ENCODE measurements at regions not wholly inside any gene's neighbourhood (a gene's known extent, or its start where the extent isn't known, plus 50 kb on each side); places are given as distances from the start of the nearest gene placed in this dataset.

GRCh38 chr5:174159327-174160114, 114.0 kb downstream of the NSG2 start:
- DNase-seq (ENCODE audit: extremely low read depth, low read depth): peak; percentile 26
- H3K4me3 ChIP-seq (replicated peaks; ENCODE audit: low read depth, low read length): no peak overlapping the region
- TF ChIP-seq CTCF (IDR thresholded peaks at IDR 0.05; ENCODE audit: low read depth, low read length, missing control alignments): no peak

- DNase-seq (ENCODE audit: extremely low read depth, low read depth): no peak
- H3K4me3 ChIP-seq (replicated peaks; ENCODE audit: low read depth, low read length): no peak overlapping the region
- no peak for TF ChIP-seq CTCF (IDR thresholded peaks at IDR 0.05; ENCODE audit: low read depth, low read length, missing control alignments)
Measured at GRCh38 chr5:174165406-174165805, 119.9 kb downstream of the NSG2 start.

GRCh38 chr5:174166231-174167079, 120.9 kb downstream of the NSG2 start:
- H3K4me3 ChIP-seq (replicated peaks; ENCODE audit: low read depth, low read length): no peak overlapping the region
- no peak for TF ChIP-seq CTCF (IDR thresholded peaks at IDR 0.05; ENCODE audit: low read depth, low read length, missing control alignments)
- DNase-seq (ENCODE audit: extremely low read depth, low read depth): no peak

- no peak for TF ChIP-seq CTCF (IDR thresholded peaks at IDR 0.05; ENCODE audit: low read depth, low read length, missing control alignments)
- no peak for DNase-seq (ENCODE audit: extremely low read depth, low read depth)
- H3K4me3 ChIP-seq (replicated peaks; ENCODE audit: low read depth, low read length): no peak overlapping the region
Measured at GRCh38 chr5:174167080-174167910, 121.8 kb downstream of the NSG2 start.

GRCh38 chr5:174172152-174172551, 126.6 kb downstream of the NSG2 start:
- no peak for DNase-seq (ENCODE audit: extremely low read depth, low read depth)
- no peak for TF ChIP-seq CTCF (IDR thresholded peaks at IDR 0.05; ENCODE audit: low read depth, low read length, missing control alignments)
- H3K4me3 ChIP-seq (replicated peaks; ENCODE audit: low read depth, low read length): no peak overlapping the region

- TF ChIP-seq CTCF (IDR thresholded peaks at IDR 0.05; ENCODE audit: low read depth, low read length, missing control alignments): no peak
- DNase-seq (ENCODE audit: extremely low read depth, low read depth): no peak
- no peak overlapping the region for H3K4me3 ChIP-seq (replicated peaks; ENCODE audit: low read depth, low read length)
Measured at GRCh38 chr5:174172566-174172965, 127.1 kb downstream of the NSG2 start.

Data from HFF-Myc (cell line).